ENCODE measurements at regions not wholly inside any gene's neighbourhood (a gene's known extent, or its start where the extent isn't known, plus 50 kb on each side); places are given as distances from the start of the nearest gene placed in this dataset.

DNA sequence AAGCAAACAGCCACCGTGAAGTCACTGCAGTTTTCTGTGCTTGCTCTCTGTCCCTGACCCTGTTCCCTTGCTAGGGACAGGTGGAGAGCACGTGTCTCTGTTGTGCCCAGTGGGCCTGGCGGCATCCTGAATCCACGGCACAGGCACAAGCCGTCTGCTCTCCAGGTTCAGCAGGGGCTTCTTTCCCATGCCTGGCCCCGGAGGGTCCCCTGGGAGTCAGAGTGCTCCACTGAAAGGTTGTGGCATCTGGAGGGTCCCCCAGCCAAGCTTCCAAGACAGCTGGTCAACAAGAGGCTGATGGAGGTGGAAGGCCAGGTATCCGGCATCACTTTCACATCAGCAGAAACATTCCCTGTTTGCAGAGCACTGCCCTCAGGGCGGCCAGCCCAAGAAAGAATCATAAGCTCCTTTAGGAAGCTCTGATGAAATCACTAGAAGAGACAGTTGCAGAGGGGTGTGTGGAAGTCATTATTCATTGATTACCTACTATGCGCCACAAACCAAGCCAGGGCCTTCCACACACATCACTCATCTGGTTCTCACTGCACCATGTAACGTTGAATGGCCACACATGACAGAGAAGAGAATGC is 346.4 kb upstream of the B3GAT1 start:
- TF ChIP-seq, protein P1, sequence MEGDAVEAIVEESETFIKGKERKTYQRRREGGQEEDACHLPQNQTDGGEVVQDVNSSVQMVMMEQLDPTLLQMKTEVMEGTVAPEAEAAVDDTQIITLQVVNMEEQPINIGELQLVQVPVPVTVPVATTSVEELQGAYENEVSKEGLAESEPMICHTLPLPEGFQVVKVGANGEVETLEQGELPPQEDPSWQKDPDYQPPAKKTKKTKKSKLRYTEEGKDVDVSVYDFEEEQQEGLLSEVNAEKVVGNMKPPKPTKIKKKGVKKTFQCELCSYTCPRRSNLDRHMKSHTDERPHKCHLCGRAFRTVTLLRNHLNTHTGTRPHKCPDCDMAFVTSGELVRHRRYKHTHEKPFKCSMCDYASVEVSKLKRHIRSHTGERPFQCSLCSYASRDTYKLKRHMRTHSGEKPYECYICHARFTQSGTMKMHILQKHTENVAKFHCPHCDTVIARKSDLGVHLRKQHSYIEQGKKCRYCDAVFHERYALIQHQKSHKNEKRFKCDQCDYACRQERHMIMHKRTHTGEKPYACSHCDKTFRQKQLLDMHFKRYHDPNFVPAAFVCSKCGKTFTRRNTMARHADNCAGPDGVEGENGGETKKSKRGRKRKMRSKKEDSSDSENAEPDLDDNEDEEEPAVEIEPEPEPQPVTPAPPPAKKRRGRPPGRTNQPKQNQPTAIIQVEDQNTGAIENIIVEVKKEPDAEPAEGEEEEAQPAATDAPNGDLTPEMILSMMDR (IDR thresholded peaks at IDR 0.05; ENCODE audit: insufficient read depth, low read depth, low read length) = no peak
- ChIA-PET CTCF (no interaction called here), POLR2A (no interaction called here)
- Histone ChIP-seq H3K4me3 (ENCODE audit: low read depth, low read length) (no peak overlapping the region), H3K36me3 (ENCODE audit: control insufficient read depth, insufficient read depth, low read length) (no peaks in the 10 kb centered on the region), H3K27me3 (ENCODE audit: control insufficient read depth, insufficient read depth, low read length) (no peaks in the 10 kb centered on the region)
- DNase-seq (ENCODE audit: low read depth) = no peak

DNA sequence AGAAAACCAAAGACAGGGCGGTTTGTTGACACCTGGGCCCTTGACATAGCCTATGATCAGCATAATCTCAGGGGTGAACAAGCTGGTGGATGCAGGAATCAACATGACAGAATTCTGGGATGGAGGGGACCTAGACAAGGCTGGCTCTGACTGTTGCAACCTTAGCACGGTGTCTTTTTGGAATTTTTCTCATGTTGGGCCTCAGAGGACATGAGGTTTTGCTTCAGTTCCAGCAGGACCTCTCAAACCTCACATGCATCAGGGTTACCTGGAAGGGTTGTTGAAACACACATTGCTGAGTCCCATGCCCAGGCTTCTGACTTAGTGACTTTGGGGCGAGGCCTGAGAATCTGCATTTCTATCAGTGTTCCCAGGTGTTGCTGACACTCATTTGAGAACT is 345.6 kb upstream of the B3GAT1 start:
- Histone ChIP-seq H3K36me3 (ENCODE audit: control insufficient read depth, insufficient read depth, low read length) (no peaks in the 10 kb centered on the region), H3K27me3 (ENCODE audit: control insufficient read depth, insufficient read depth, low read length) (no peaks in the 10 kb centered on the region), H3K4me3 (ENCODE audit: low read depth, low read length) (no peak overlapping the region)
- DNase-seq (ENCODE audit: low read depth) = no peak
- TF ChIP-seq, protein P1 (IDR thresholded peaks at IDR 0.05; ENCODE audit: insufficient read depth, low read depth, low read length) = no peak
- ChIA-PET CTCF (no interaction called here), POLR2A (no interaction called here)

DNA sequence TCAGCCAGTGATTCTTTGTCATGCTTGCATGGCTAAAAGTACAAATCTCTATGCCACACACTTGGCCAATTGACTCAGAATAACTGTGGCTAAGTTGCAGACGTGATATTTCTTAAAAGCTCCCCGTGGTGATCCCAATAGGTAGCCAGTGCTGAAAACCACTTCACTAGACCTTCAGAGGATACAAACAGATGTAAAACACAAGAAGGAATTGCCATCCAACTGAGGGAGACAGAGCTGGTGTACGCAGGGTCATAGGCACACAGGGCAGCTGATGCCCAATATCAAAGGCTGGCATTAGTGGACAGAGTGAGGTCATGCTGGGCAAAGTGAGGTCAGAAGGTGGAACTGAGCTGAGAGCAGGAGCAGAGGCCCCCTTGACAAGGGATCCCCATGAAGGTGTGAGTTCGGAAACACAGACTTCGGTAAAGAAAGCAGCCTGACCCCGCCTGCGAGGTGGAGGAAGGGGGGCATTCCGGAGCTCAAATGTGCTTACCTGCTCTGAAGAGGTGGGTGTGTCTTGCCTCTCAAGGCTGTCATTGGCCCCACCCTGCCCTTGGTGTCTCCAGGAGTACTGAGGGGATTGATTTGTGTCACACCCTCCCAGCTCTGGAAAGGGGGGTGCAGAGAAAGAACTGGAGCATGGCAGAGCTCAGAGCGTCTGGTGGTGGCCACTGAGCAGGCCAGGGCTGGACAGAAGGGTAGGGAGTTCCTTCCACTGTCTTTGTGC is 344.9 kb upstream of the B3GAT1 start:
- Histone ChIP-seq H3K27me3 (ENCODE audit: control insufficient read depth, insufficient read depth, low read length) (no peaks in the 10 kb centered on the region), H3K4me3 (ENCODE audit: low read depth, low read length) (no peak overlapping the region), H3K36me3 (ENCODE audit: control insufficient read depth, insufficient read depth, low read length) (no peaks in the 10 kb centered on the region)
- TF ChIP-seq, protein P1 (IDR thresholded peaks at IDR 0.05; ENCODE audit: insufficient read depth, low read depth, low read length) = no peak
- ChIA-PET POLR2A (no interaction called here), CTCF (no interaction called here)
- no peak for DNase-seq (ENCODE audit: low read depth)

DNA sequence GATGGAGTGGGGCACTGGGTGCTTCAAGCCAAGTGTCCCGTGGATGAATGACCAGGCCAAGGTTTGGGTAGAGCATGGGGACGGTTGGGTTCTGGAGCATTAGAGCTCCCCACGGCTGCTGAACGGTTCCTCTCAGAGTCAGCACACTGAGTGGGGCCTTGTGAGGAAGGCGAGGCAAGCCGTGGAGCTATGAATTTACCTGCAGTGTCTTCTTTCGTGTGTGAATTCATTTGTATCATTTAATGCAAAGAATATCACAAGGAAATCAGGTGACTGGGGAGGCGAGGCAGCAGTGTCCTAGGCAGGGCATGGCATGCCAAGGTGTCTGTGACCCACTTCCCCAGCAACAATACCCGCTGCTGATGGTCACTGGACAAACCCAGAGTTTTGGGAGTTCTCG is 343.5 kb upstream of the B3GAT1 start:
- Histone ChIP-seq H3K27me3 (ENCODE audit: control insufficient read depth, insufficient read depth, low read length) (no peaks in the 10 kb centered on the region), H3K36me3 (ENCODE audit: control insufficient read depth, insufficient read depth, low read length) (no peaks in the 10 kb centered on the region), H3K4me3 (ENCODE audit: low read depth, low read length) (no peak overlapping the region)
- POLR2A ChIA-PET = no interaction called here
- DNase-seq (ENCODE audit: low read depth) = no peak
- TF ChIP-seq, protein P1 (IDR thresholded peaks at IDR 0.05; ENCODE audit: insufficient read depth, low read depth, low read length) = no peak
- CTCF ChIA-PET = no interaction called here

DNA sequence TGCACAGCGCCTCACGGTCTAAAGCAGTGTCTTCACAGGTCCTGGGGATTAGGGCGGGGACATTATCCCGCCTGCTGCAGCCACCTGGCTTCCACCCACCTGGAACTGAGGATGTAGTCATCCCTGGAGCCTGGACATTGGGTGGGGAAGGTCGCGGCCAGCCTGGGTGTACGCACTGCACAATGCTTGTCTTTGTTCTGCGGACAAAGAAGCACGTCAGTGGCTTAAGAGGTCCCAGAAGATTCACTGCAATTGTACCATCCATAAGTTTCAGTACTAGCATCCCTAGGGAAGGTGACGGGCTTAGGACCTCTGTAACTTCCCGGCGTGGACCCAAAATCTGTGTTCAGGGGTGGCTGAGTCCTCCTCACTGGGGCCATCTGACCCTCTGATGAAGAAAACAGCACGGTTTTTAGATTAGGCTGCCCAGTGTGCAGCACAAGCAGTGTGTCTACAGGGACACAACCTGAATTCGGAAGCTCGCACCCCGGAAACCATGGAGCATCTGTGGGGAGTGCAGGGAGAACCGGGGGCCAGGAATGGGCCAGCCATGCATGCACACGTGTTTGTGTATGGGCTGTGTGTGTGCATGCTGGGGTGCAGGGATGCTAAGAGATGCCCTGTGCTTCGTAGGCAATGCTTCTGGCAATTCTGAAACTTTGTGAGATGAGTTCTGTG is 342.6 kb upstream of the B3GAT1 start:
- DNase-seq (ENCODE audit: low read depth) = no peak
- no peak overlapping the region for H3K4me3 ChIP-seq (ENCODE audit: low read depth, low read length)
- ChIA-PET CTCF (no interaction called here), POLR2A (no interaction called here)
- no peaks in the 10 kb centered on the region for H3K36me3 ChIP-seq (ENCODE audit: control insufficient read depth, insufficient read depth, low read length)
- TF ChIP-seq, protein P1 (IDR thresholded peaks at IDR 0.05; ENCODE audit: insufficient read depth, low read depth, low read length) = no peak
- no peaks in the 10 kb centered on the region for H3K27me3 ChIP-seq (ENCODE audit: control insufficient read depth, insufficient read depth, low read length)

All from BJ (cell line).